Fibroblast of the aortic adventitia (primary cell): ENCODE measurements at regions not wholly inside any gene's neighbourhood (a gene's known extent, or its start where the extent isn't known, plus 50 kb on each side); places are given as distances from the start of the nearest gene placed in this dataset.

Source experiments
- DNase-seq: peaks from one replicate; pipeline ENCODE4 v3.0.0-alpha.2; 2010; ENCODE audit warnings: low read depth
- H3K4me3 ChIP-seq: 2 replicates; pipeline ENCODE4 v1.5.1; 2011; ENCODE audit warnings: low read depth, mild to moderate bottlenecking, control low read depth, low read length, moderate library complexity
- CTCF ChIP-seq: IDR thresholded peaks from 2 replicates; pipeline ENCODE4 v1.5.1; 2011; ENCODE audit warnings: mild to moderate bottlenecking, low read length, control low read depth, inconsistent platforms; ENCODE audit not compliant: insufficient read depth

- H3K4me3 ChIP-seq, result no peak overlapping the region
- no peak for TF ChIP-seq CTCF
- no peak for DNase-seq
These were observed 1067.5 kb upstream of the MAP3K7 start for GRCh38 chr6:91654357-91654756.

DNA sequence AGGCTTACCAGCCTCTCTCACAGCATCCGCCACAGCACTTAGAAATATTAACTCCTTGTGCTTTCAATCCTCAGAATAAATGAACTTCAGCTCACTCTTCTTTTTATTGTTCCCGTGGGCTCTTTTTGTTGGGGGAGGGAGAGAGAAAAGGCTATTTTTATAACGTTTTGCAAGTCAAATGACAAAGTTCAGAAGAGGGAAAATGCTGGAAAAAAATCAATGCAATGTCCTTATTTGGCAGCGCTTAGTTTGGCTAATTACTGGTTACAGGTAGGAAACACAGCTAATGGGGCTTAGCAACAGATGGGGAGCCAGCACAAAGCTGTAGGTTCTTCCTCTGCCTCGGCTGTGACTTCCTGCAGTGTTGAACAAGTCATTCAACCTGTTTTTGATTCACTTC lies 1067.0 kb upstream of the MAP3K7 start:
- DNase-seq, result no peak
- TF ChIP-seq CTCF, result no peak

DNA sequence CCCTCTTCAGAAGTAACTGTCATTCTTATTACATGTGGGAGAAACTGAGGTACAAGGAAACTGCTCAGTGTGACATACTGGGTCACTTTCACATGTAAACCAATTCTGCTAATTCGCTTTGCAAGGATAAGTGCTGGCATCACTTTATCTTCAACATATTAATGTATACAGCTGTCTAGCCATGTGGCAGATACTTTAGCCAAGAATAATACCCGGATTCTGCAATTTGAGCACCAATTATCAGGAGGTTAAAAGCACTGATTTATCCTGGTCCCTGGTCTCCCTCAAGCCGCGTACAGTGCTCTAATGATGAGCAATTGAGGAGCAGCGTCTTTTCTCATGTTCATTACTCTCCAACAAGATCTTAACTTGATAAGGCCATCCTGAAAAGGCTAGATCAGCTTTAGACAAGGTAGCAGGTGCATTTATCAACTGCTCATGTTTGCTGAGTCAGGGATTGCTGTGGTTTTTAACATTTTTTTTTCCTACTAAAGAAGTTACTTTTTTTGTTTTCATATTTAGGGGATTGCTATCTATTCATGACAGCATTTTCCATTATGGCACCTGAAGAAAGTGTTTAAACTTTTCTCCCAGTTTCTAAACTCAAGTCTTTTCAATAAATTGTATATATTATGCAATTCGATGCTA lies 1066.3 kb upstream of the MAP3K7 start:
- no peak overlapping the region for H3K4me3 ChIP-seq
- no peak for TF ChIP-seq CTCF
- DNase-seq, result no peak

More for the DNA sequence above, 1067.0 kb upstream of the MAP3K7 start:
- H3K4me3 ChIP-seq, result no peak overlapping the region

GRCh38 chr6:91646649-91647048 lies 1059.8 kb upstream of the MAP3K7 start:
- DNase-seq, result no peak
- no peak overlapping the region for H3K4me3 ChIP-seq
- no peak for TF ChIP-seq CTCF

DNA sequence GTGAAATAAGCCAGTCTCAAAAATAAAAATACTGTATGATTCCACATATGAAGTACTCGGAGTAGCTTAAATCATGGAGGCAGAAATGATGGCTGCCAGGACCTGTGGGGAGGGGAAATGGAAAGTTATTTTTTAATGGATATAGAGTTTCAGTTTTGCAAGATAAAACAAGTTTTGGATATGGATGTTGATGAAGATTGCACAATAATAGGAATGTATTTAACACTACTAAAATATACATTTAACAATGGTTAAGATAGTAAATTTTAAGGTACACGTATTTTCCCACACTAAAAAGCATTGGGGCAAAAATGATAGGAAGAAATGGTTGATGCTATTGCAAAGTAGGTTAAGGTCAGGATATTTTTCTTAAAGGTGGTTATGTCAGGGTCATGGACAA lies 1058.9 kb upstream of the MAP3K7 start:
- DNase-seq, result no peak
- no peak overlapping the region for H3K4me3 ChIP-seq
- TF ChIP-seq CTCF, result no peak

GRCh38 chr6:91637217-91637616 lies 1050.3 kb upstream of the MAP3K7 start:
- no peak for DNase-seq
- no peak overlapping the region for H3K4me3 ChIP-seq
- TF ChIP-seq CTCF, result no peak

DNA sequence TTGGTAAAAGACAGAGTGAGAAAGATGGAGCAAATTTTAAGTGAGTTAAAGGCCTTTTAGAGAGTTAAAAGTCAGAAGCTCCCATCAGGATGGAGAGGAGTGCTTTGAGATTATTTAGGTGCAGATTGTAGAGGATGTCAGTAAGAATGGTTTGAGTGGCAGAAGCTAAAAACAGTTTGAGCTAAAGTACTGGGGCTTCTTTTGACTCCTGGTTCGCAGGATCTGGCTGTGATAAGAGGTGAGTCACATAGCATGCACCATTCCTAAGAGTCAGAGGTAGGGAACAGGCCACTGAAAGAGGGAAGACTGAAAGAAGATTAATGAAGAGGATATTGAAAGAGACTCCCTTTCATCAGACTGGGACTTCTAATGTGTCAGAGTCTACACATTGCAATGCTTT lies 1047.9 kb upstream of the MAP3K7 start:
- DNase-seq, result no peak
- H3K4me3 ChIP-seq, result no peak overlapping the region
- no peak for TF ChIP-seq CTCF
